ENCODE measurements at regions not wholly inside any gene's neighbourhood (a gene's known extent, or its start where the extent isn't known, plus 50 kb on each side); places are given as distances from the start of the nearest gene placed in this dataset.

DNA sequence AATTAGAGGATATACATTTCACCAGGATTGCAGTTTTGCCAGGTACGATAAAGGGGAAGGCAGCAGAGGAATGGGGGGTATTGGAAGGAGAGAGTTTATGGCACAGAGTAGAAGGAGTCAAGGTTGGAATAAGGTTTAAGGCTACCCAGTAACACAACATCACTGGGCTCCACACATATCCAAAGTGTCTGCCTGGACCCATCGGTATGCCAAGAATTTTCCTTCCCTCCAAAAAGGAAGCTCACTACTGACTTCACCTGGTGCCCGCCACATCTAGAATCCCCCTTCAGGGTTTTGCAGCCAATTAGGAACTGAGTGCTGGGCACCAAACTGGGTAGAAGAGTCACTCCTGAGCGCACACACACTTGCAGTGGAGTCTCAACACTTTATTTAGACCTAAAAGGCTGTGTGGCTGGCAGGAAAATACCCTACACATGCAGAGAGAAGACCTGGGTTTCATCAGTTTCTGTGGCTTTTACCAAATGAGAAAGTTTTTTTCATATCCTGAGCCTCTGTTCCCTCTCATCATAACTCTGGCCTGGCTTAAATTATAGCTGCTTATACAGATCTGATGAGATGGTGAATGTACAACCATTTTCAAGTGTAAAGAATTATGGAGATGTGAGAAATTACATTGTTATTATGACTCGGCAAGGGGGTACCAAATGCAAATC is 190.8 kb upstream of the LPP start:
- Mint-ChIP-seq H3K27ac (ENCODE audit: unreplicated experiment) (no peak overlapping the region), H3K4me3 (no peak overlapping the region), H3K27me3 (ENCODE audit: low read depth) (no peaks in the 10 kb centered on the region), H3K36me3 (ENCODE audit: low read depth) (no peaks in the 10 kb centered on the region), H3K4me1 (no peaks in the 10 kb centered on the region), H3K9me3 (no peaks in the 10 kb centered on the region)
- no peak for DNase-seq (ENCODE audit: low read depth, low spot score)
- TF ChIP-seq CTCF (conservative IDR thresholded peaks at IDR 0.05), result no peak

GRCh38 chr3:187963677-187964385 is 190.1 kb upstream of the LPP start:
- no peak overlapping the region for H3K4me3 Mint-ChIP-seq
- no peaks in the 10 kb centered on the region for H3K36me3 Mint-ChIP-seq (ENCODE audit: low read depth)
- H3K27ac Mint-ChIP-seq (ENCODE audit: unreplicated experiment), result no peak overlapping the region
- DNase-seq (ENCODE audit: low read depth, low spot score), result no peak
- no peaks in the 10 kb centered on the region for H3K27me3 Mint-ChIP-seq (ENCODE audit: low read depth)
- H3K4me1 Mint-ChIP-seq, result no peaks in the 10 kb centered on the region
- H3K9me3 Mint-ChIP-seq, result no peaks in the 10 kb centered on the region
- TF ChIP-seq CTCF (conservative IDR thresholded peaks at IDR 0.05), result no peak

DNA sequence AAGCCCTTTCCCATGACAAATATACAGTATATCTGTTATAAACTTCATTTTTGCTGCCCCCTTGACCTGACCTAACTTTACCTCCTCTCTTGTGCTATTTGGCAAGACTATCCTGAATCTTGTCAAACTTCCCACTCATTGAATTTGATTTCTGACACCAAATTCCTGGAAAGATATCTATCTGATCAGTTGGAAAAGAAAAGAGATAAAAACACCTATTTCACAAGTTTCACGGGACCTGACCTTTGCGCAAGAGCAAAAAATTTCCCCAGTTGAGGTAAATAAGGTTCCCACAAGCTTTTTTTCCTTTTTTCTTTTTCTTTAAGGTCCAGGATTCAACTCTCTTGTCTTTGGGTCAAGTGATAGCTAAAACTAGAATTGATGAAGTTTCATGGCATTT is 189.2 kb upstream of the LPP start:
- H3K9me3 Mint-ChIP-seq, result no peaks in the 10 kb centered on the region
- no peaks in the 10 kb centered on the region for H3K27me3 Mint-ChIP-seq (ENCODE audit: low read depth)
- no peak for TF ChIP-seq CTCF (conservative IDR thresholded peaks at IDR 0.05)
- no peak for DNase-seq (ENCODE audit: low read depth, low spot score)
- H3K27ac Mint-ChIP-seq (ENCODE audit: unreplicated experiment), result no peak overlapping the region
- no peaks in the 10 kb centered on the region for H3K4me1 Mint-ChIP-seq
- H3K36me3 Mint-ChIP-seq (ENCODE audit: low read depth), result no peaks in the 10 kb centered on the region
- H3K4me3 Mint-ChIP-seq, result no peak overlapping the region

GRCh38 chr3:187966096-187966495 is 187.9 kb upstream of the LPP start:
- TF ChIP-seq CTCF (conservative IDR thresholded peaks at IDR 0.05), result no peak
- Mint-ChIP-seq H3K4me3 (no peak overlapping the region), H3K9me3 (no peaks in the 10 kb centered on the region), H3K27ac (ENCODE audit: unreplicated experiment) (peak overlapping the region; percentile 39), H3K4me1 (no peaks in the 10 kb centered on the region), H3K36me3 (ENCODE audit: low read depth) (no peaks in the 10 kb centered on the region), H3K27me3 (ENCODE audit: low read depth) (no peaks in the 10 kb centered on the region)
- DNase-seq (ENCODE audit: low read depth, low spot score), result no peak

DNA sequence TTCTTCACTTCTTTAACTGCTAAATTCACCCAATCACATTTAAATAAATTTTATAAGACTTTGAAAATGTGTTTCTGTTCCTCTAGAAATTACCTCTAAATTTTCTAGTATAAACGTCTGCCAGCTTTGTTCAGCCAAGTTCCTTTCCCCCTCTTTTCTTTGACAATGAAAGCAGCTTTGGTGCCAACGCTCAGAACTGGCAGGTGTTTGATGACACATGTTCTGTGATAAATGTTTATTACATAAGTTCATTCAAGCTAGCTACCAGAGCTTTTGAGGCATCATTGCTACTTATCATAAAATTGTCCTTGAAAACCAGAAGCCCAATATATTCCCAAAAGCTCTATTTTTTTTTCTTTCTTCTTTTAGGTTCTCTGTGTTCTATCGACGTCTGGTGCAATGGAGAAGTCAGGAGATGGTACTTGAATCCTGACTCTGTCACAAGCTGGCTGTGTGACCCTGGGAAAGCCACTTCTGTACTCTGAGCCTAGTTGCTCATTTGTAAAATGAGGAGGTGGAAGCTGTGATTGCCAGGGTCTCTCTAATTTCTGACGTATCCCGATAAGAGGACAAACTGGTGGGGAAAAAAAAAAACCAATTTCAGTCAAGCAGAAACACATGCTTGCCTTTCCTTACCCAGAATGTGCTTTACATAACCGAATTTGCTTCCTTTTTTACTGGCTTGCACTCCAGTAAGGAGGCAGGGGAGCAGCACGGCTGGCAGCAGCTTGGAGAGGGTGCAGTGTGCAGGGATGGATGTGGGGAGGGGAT is 187.1 kb upstream of the LPP start:
- no peak for TF ChIP-seq CTCF (conservative IDR thresholded peaks at IDR 0.05)
- Mint-ChIP-seq H3K4me3 (no peak overlapping the region), H3K36me3 (ENCODE audit: low read depth) (no peaks in the 10 kb centered on the region), H3K27me3 (ENCODE audit: low read depth) (peaks cover 1% of the 10 kb centered on the region), H3K27ac (ENCODE audit: unreplicated experiment) (no peak overlapping the region), H3K4me1 (no peaks in the 10 kb centered on the region), H3K9me3 (no peaks in the 10 kb centered on the region)
- no peak for DNase-seq (ENCODE audit: low read depth, low spot score)

All from neural crest cell (in vitro differentiated cells).